RWPE2 (cell line): ENCODE measurements at regions not wholly inside any gene's neighbourhood (a gene's known extent, or its start where the extent isn't known, plus 50 kb on each side); places are given as distances from the start of the nearest gene placed in this dataset.

ENCODE experiments used
- ATAC-seq: fragments of 200-7000 bp; cut with Tn5 transposase; 3 replicates; pipeline ENCODE4 v1.9.1; 2021; ENCODE audit warnings: low read depth
- DNase-seq: peaks from one replicate; pipeline ENCODE4 v3.0.0-alpha.2; 2020; ENCODE audit warnings: low spot score
- H3K27ac ChIP-seq: fragments of 450-650 bp; 2 replicates; pipeline ENCODE4 v1.5.1; 2017; ENCODE audit warnings: mild to moderate bottlenecking; ENCODE audit not compliant: poor library complexity, severe bottlenecking
- H3K27me3 ChIP-seq: fragments of 250-450 bp; sonication (Bioruptor Pico); 2 replicates; pipeline ENCODE4 v1.5.1; 2021; ENCODE audit warnings: mild to moderate bottlenecking, moderate library complexity; ENCODE audit not compliant: insufficient read depth, poor library complexity, severe bottlenecking
- H3K36me3 ChIP-seq: fragments of 250-450 bp; sonication (Bioruptor Pico); 2 replicates; pipeline ENCODE4 v1.5.1; 2020; ENCODE audit warnings: low read depth, mild to moderate bottlenecking, moderate library complexity
- H3K4me1 ChIP-seq: fragments of 250-450 bp; sonication (Bioruptor Pico); 2 replicates; pipeline ENCODE4 v1.5.1; 2021; ENCODE audit warnings: mild to moderate bottlenecking, moderate library complexity; ENCODE audit not compliant: insufficient read depth, poor library complexity, severe bottlenecking
- H3K4me3 ChIP-seq: fragments of 250-450 bp; sonication (Bioruptor Pico); 2 replicates; pipeline ENCODE4 v1.5.1; 2021; ENCODE audit warnings: mild to moderate bottlenecking, moderate library complexity; ENCODE audit not compliant: severe bottlenecking
- H3K9me3 ChIP-seq: fragments of 250-450 bp; sonication (Bioruptor Pico); 2 replicates; pipeline ENCODE4 v1.5.1; 2021; ENCODE audit warnings: mild to moderate bottlenecking, moderate library complexity; ENCODE audit not compliant: severe bottlenecking
- TF ChIP-seq, protein P1 (sequence below): fragments of 450-650 bp; IDR thresholded peaks from one replicate; pipeline ENCODE4 v1.5.1; 2017; ENCODE audit warnings: mild to moderate bottlenecking, moderate library complexity; ENCODE audit not compliant: poor library complexity, severe bottlenecking

DNA sequence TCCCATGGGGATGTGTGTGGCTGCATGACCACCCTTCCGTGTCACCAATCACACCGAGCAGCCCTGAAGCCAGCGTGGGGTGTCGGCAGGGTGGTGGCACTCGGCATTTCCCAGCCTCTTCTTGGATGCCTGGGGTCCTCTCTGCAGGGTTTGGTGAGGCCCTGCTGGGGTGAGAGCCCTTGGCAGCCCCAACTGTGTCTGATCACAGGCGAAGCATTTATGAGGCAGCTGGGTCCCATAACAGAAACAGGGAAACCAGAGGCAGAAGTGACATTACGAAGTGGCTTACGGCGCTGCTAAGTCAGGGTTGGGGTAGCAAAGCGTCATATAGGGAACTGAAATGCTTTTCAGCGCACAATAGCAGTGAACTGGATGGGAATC, 92.3 kb upstream of the SEPTIN5 start:
- Histone ChIP-seq H3K36me3 (no peaks in the 10 kb centered on the region), H3K27ac (no peak overlapping the region), H3K4me3 (no peak overlapping the region), H3K4me1 (no peaks in the 10 kb centered on the region), H3K27me3 (no peaks in the 10 kb centered on the region), H3K9me3 (peaks cover 2% of the 10 kb centered on the region)
- ATAC-seq (no peak), DNase-seq (no peak)
- TF ChIP-seq, protein P1, sequence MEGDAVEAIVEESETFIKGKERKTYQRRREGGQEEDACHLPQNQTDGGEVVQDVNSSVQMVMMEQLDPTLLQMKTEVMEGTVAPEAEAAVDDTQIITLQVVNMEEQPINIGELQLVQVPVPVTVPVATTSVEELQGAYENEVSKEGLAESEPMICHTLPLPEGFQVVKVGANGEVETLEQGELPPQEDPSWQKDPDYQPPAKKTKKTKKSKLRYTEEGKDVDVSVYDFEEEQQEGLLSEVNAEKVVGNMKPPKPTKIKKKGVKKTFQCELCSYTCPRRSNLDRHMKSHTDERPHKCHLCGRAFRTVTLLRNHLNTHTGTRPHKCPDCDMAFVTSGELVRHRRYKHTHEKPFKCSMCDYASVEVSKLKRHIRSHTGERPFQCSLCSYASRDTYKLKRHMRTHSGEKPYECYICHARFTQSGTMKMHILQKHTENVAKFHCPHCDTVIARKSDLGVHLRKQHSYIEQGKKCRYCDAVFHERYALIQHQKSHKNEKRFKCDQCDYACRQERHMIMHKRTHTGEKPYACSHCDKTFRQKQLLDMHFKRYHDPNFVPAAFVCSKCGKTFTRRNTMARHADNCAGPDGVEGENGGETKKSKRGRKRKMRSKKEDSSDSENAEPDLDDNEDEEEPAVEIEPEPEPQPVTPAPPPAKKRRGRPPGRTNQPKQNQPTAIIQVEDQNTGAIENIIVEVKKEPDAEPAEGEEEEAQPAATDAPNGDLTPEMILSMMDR: no peak

DNA sequence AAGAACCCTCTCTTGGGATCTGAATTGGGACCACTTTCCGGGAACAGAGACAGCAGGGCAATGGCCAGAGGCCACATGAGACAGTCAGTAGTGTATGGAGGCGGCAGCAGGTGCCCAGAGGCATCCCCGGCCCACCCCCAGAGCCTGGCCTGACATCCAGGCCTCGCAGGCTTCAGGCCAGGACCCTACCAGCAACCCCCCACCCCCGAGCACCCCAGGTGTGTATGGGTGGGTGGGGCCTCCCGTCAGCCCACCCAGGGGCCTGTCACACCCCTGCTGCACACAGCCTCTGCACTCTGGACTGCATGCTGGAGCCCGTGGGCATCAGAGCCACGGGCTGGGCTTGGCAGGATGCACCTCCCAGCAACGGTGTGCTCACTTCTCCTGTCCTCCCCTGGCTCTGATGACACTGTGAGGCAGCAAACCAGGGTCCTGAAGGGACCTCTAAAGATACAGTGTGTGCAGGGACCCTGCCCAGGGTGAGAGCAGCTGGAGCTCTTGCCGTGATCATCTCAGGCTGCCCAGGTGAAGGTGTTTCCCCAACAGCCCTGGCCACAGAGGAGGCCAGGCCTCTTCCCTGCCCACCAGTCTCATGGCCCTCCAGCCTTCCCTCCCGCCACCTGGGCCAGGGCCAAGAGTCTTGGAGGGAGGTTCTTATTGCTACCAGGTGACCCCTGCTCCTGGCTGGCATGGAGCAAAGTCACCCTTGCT, 88.8 kb upstream of the SEPTIN5 start:
- no peak overlapping the region for H3K4me3 ChIP-seq
- no peak for DNase-seq
- H3K9me3 ChIP-seq: peaks cover 2% of the 10 kb centered on the region
- no peaks in the 10 kb centered on the region for H3K36me3 ChIP-seq
- TF ChIP-seq, protein P1: no peak
- ATAC-seq: no peak
- no peak overlapping the region for H3K27ac ChIP-seq
- H3K4me1 ChIP-seq: no peaks in the 10 kb centered on the region
- H3K27me3 ChIP-seq: no peaks in the 10 kb centered on the region

DNA sequence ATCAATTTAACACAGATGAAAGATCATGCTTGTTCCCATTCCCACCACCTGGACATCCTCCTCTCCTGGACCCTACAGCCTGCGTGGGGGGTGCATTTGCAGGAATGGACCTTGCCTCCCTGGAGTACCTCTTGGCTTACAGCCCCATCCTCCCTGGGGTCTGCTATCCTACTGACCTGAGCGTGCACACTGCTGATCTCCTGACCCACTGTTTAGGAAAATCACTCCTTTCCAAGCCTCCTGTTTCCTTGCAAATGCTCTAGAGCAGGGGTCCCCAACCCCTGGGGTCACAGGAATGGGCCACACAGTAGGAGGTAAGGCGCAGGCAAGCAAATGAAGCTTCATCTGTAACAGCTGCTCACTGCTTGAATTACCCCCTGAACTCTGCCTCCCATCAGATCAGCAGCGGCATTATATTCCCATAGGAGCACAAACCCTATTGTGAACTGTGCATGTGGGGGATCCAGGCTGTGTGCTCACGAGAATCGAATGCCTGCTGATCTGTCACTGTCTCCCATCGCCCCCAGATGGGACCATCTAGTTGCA, 88.2 kb upstream of the SEPTIN5 start:
- TF ChIP-seq, protein P1: no peak
- H3K4me1 ChIP-seq: no peaks in the 10 kb centered on the region
- no peaks in the 10 kb centered on the region for H3K36me3 ChIP-seq
- no peak overlapping the region for H3K4me3 ChIP-seq
- no peak for ATAC-seq
- H3K27me3 ChIP-seq: no peaks in the 10 kb centered on the region
- no peak overlapping the region for H3K27ac ChIP-seq
- H3K9me3 ChIP-seq: no peaks in the 10 kb centered on the region
- DNase-seq: no peak

DNA sequence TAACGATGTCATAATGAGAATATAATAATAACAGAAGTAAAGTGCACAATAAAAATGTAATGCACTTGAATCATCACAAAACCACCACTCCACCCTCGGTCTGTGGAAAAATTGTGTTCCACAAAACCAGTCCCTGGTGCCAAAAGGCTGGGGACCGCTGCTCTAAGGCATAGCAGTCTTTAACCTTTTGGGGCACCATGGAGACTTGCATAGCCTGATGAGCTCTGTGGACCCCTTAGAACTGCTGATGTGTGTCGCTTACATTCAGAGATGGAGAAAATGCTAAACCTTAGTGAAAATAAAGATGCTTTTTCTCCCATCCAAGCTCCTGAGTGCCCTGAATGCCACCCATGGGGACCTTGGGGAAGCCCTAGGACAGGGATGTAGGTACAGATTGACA, 87.6 kb upstream of the SEPTIN5 start:
- ATAC-seq: no peak
- Histone ChIP-seq H3K27ac (no peak overlapping the region), H3K9me3 (no peaks in the 10 kb centered on the region), H3K4me3 (no peak overlapping the region), H3K4me1 (no peaks in the 10 kb centered on the region), H3K27me3 (no peaks in the 10 kb centered on the region), H3K36me3 (no peaks in the 10 kb centered on the region)
- no peak for DNase-seq
- TF ChIP-seq, protein P1: no peak

DNA sequence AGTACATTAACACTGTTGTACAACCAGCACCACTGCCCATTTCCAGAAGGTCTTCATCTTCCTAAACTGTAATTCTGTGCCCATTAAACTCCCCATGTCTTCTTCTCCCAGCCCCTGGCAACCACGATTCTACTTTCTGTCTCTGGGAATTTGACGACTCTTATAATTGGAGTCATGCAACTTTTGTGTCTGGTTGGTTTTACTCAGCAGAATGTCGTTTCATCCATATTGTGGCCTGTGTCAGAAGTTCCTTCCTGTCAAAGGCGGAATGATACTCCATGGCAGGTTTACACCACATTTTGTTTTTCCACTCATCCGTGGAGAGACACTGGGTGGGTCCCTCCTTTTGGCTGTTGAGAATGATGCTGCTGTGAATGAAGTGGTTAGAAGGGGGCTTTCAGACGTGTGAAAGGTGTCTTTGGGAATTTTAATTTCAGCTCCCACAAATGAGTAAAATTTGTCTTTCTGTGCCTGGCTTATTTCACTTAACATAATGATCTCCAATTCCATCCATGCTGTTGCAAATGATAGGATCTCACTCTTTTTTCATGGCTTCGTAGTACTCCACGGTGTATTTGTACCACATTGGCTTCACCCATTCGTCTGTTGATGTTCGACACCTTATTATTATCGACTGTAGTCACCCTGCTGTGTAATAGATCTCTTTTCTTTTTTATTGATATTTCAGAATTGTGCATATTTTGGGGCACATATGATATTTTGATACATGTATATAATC, 86.1 kb upstream of the SEPTIN5 start:
- no peak overlapping the region for H3K27ac ChIP-seq
- no peak for ATAC-seq
- no peaks in the 10 kb centered on the region for H3K36me3 ChIP-seq
- H3K4me1 ChIP-seq: no peaks in the 10 kb centered on the region
- no peak overlapping the region for H3K4me3 ChIP-seq
- DNase-seq: no peak
- TF ChIP-seq, protein P1: no peak
- no peaks in the 10 kb centered on the region for H3K27me3 ChIP-seq
- H3K9me3 ChIP-seq: no peaks in the 10 kb centered on the region
